B cell (primary cell): ENCODE measurements at regions not wholly inside any gene's neighbourhood (a gene's known extent, or its start where the extent isn't known, plus 50 kb on each side); places are given as distances from the start of the nearest gene placed in this dataset.
"Not testable (repeated sequence)": the region's sequence is repeated elsewhere in the genome, so short reads cannot be mapped to it uniquely, and the experiment has no call there.

Experiments used
- CTCF ChIP-seq: fragments of 200-600 bp; IDR thresholded peaks from one replicate; pipeline ENCODE4 v1.8.0; 2022; ENCODE audit warnings: antibody characterized with exemption, mild to moderate bottlenecking
- EZH2 ChIP-seq: IDR thresholded peaks from 2 replicates; pipeline ENCODE4 v1.6.1; 2012; ENCODE audit warnings: borderline replicate concordance, low read depth, mild to moderate bottlenecking, moderate library complexity, low read length; ENCODE audit not compliant: insufficient read depth, poor library complexity, severe bottlenecking

- not testable (repeated sequence) for TF ChIP-seq CTCF, EZH2
These were observed 77.4 kb downstream of the LAT start for GRCh38 chr16:29062235-29062634.
